ENCODE measurements at regions not wholly inside any gene's neighbourhood (a gene's known extent, or its start where the extent isn't known, plus 50 kb on each side); places are given as distances from the start of the nearest gene placed in this dataset.

- TF ChIP-seq MYC (IDR thresholded peaks at IDR 0.05; ENCODE audit: insufficient read depth, insufficient read length, insufficient replicate concordance, low read length, severe bottlenecking) (no peak), SMAD1 (IDR thresholded peaks at IDR 0.05; ENCODE audit: low read depth, partially characterized antibody) (no peak), HDAC6 (IDR thresholded peaks at IDR 0.05; ENCODE audit: unreplicated experiment) (no peak)
Observed at GRCh38 chr10:112005044-112005443, 178.5 kb downstream of the GPAM start (continued).

GRCh38 chr10:112006407-112006806 lies 177.2 kb downstream of the GPAM start:
- ChIA-PET CTCF (no interaction called here), RAD21 (ENCODE audit: unreplicated experiment) (no interaction called here), POLR2A (no interaction called here), SMC1A (ENCODE audit: uncharacterized antibody, unreplicated experiment) (no interaction called here)
- Histone ChIP-seq H3K4me2 (ENCODE audit: control insufficient read depth, insufficient read depth) (no peak overlapping the region), H3K4me3 (no peak overlapping the region), H4K20me1 (ENCODE audit: control insufficient read depth, insufficient read depth) (no peaks in the 10 kb centered on the region), H3K9ac (ENCODE audit: control insufficient read depth, insufficient read depth, low read length) (no peak overlapping the region), H3K36me3 (ENCODE audit: control insufficient read depth in 2 of 2, insufficient read depth in 2 of 2, low read length in 1 of 2) (no peaks in the 10 kb centered on the region), H2AFZ (ENCODE audit: control insufficient read depth, low read depth, low read length) (no peak overlapping the region), H3K4me1 (ENCODE audit: control insufficient read depth, insufficient read depth, low read length) (no peaks in the 10 kb centered on the region), H3K79me2 (ENCODE audit: control insufficient read depth, insufficient read depth, low read length) (no peaks in the 10 kb centered on the region), H3K27me3 (replicated peaks in 1 of 2; ENCODE audit: control insufficient read depth in 2 of 2, insufficient read depth in 2 of 2, low read length in 1 of 2) (no peaks in the 10 kb centered on the region; a peak in 1 of 4 replicates), H3K9me3 (replicated peaks; ENCODE audit: control insufficient read depth, insufficient read depth, low read length) (no peaks in the 10 kb centered on the region), H3K27ac (ENCODE audit: control insufficient read depth, insufficient read depth) (no peak overlapping the region)
- in situ Hi-C loops (cut with MboI) (no loop called here), intact Hi-C loops (cut with micrococcal nuclease; ENCODE audit: unreplicated experiment) (no loop called here)
- 92% methylated on average over 2 of the region's 2 CpGs for WGBS (ENCODE audit: insufficient coverage, insufficient replicate concordance, low lambda C conversion rate, missing lambda C conversion rate)
- DNase-seq (ENCODE audit: low read depth, low spot score) (no peak), FAIRE-seq (no peak), ATAC-seq (no peak)
- no TSS peak for BruUV-seq (replicated peaks)
- TF ChIP-seq YBX1 (IDR thresholded peaks at IDR 0.05) = no peak

GRCh38 chr10:112006831-112007230 lies 176.7 kb downstream of the GPAM start:
- intact Hi-C loops (cut with micrococcal nuclease; ENCODE audit: unreplicated experiment) = no loop called here
- Histone ChIP-seq H3K4me1 (ENCODE audit: control insufficient read depth, insufficient read depth, low read length) (no peaks in the 10 kb centered on the region), H3K27ac (ENCODE audit: control insufficient read depth, insufficient read depth) (no peak overlapping the region), H3K9me3 (replicated peaks; ENCODE audit: control insufficient read depth, insufficient read depth, low read length) (no peaks in the 10 kb centered on the region), H2AFZ (ENCODE audit: control insufficient read depth, low read depth, low read length) (no peak overlapping the region), H3K36me3 (ENCODE audit: control insufficient read depth in 2 of 2, insufficient read depth in 2 of 2, low read length in 1 of 2) (no peaks in the 10 kb centered on the region), H4K20me1 (ENCODE audit: control insufficient read depth, insufficient read depth) (no peaks in the 10 kb centered on the region), H3K9ac (ENCODE audit: control insufficient read depth, insufficient read depth, low read length) (no peak overlapping the region), H3K4me2 (ENCODE audit: control insufficient read depth, insufficient read depth) (no peak overlapping the region), H3K79me2 (ENCODE audit: control insufficient read depth, insufficient read depth, low read length) (no peaks in the 10 kb centered on the region), H3K27me3 (replicated peaks in 1 of 2; ENCODE audit: control insufficient read depth in 2 of 2, insufficient read depth in 2 of 2, low read length in 1 of 2) (no peaks in the 10 kb centered on the region; a peak in 1 of 4 replicates), H3K4me3 (no peak overlapping the region)
- BruUV-seq (replicated peaks) = no TSS peak
- no peak for TF ChIP-seq PKNOX1 (IDR thresholded peaks at IDR 0.05)
- TF ChIP-seq BHLHE40 (IDR thresholded peaks at IDR 0.05; ENCODE audit: borderline replicate concordance in 1 of 2, low read depth in 2 of 2, low read length in 1 of 2) = no peak
- TF ChIP-seq IRF4 (IDR thresholded peaks at IDR 0.05; ENCODE audit: low read depth, low read length) = no peak
- TF ChIP-seq MLLT1 (IDR thresholded peaks at IDR 0.05) = no peak
- no peak for TF ChIP-seq BACH1 (IDR thresholded peaks at IDR 0.05; ENCODE audit: borderline replicate concordance)
- ChIA-PET SMC1A (ENCODE audit: uncharacterized antibody, unreplicated experiment) (no interaction called here), RAD21 (ENCODE audit: unreplicated experiment) (no interaction called here), POLR2A (no interaction called here), CTCF (no interaction called here)
- WGBS (ENCODE audit: insufficient coverage, insufficient replicate concordance, low lambda C conversion rate, missing lambda C conversion rate) = 12% methylated on average over 7 of the region's 7 CpGs
- DNase-seq (ENCODE audit: low read depth, low spot score) (no peak), FAIRE-seq (no peak), ATAC-seq (no peak)
- in situ Hi-C loops (cut with MboI) = no loop called here
